ENCODE measurements at regions not wholly inside any gene's neighbourhood (a gene's known extent, or its start where the extent isn't known, plus 50 kb on each side); places are given as distances from the start of the nearest gene placed in this dataset.

DNA sequence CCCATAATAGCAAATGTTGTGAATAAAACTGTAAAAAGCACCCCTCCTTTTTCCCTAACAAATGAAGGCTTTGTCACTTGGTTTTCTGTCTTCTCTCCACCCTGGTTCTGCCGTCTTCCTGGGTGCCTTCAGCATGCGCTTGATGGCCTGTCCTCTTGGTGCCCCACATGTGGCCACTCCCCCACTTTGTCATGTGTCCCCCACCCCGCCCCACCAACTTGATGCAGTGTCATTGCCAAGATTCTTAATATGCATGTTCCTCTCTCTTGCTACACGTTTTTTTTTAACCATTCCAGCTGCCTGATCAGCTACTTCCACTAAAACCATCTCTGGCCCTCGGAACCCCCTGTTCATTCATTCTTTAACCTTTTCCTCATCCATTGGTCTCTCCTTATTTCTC, 340.3 kb downstream of the QKI start:
- Mint-ChIP-seq H3K4me3 (ENCODE audit: unreplicated experiment) (no peak overlapping the region), H3K27me3 (ENCODE audit: low read depth) (no peaks in the 10 kb centered on the region), H3K9me3 (ENCODE audit: low read depth) (no peaks in the 10 kb centered on the region), H3K27ac (ENCODE audit: unreplicated experiment) (no peak overlapping the region), H3K4me1 (ENCODE audit: low read depth) (peaks cover 7% of the 10 kb centered on the region), H3K36me3 (ENCODE audit: low read depth) (peaks cover 4% of the 10 kb centered on the region)
- TF ChIP-seq, protein P1, sequence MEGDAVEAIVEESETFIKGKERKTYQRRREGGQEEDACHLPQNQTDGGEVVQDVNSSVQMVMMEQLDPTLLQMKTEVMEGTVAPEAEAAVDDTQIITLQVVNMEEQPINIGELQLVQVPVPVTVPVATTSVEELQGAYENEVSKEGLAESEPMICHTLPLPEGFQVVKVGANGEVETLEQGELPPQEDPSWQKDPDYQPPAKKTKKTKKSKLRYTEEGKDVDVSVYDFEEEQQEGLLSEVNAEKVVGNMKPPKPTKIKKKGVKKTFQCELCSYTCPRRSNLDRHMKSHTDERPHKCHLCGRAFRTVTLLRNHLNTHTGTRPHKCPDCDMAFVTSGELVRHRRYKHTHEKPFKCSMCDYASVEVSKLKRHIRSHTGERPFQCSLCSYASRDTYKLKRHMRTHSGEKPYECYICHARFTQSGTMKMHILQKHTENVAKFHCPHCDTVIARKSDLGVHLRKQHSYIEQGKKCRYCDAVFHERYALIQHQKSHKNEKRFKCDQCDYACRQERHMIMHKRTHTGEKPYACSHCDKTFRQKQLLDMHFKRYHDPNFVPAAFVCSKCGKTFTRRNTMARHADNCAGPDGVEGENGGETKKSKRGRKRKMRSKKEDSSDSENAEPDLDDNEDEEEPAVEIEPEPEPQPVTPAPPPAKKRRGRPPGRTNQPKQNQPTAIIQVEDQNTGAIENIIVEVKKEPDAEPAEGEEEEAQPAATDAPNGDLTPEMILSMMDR (IDR thresholded peaks at IDR 0.05): no peak
- DNase-seq (ENCODE audit: low spot score): no peak

DNA sequence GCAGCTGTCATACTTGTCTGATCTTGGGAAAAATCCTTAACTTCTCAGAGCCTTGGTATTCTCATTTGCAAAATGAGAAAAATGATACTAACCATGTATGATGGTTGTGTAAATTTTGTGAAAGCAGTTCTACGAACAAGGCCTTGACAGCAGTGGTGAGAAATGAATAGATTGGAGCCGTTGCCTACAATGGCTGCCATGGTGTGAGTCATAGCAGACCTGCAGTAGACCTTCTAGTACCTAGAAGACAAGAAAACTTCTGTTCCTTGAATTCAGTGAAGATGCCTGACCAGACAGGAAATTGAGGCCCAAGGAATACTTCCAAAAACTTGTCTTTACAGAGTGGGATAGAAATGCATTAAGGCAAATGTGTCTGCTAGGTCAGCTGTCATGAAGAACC, 338.9 kb downstream of the QKI start:
- no peaks in the 10 kb centered on the region for H3K27me3 Mint-ChIP-seq (ENCODE audit: low read depth)
- TF ChIP-seq, protein P1 (IDR thresholded peaks at IDR 0.05): no peak
- H3K36me3 Mint-ChIP-seq (ENCODE audit: low read depth): peaks cover 4% of the 10 kb centered on the region
- no peak for DNase-seq (ENCODE audit: low spot score)
- H3K27ac Mint-ChIP-seq (ENCODE audit: unreplicated experiment): no peak overlapping the region
- H3K9me3 Mint-ChIP-seq (ENCODE audit: low read depth): no peaks in the 10 kb centered on the region
- peaks cover 7% of the 10 kb centered on the region for H3K4me1 Mint-ChIP-seq (ENCODE audit: low read depth)
- no peak overlapping the region for H3K4me3 Mint-ChIP-seq (ENCODE audit: unreplicated experiment)

- H3K36me3 Mint-ChIP-seq (ENCODE audit: low read depth): peaks cover 4% of the 10 kb centered on the region
- H3K4me1 Mint-ChIP-seq (ENCODE audit: low read depth): peaks cover 7% of the 10 kb centered on the region
- H3K27ac Mint-ChIP-seq (ENCODE audit: unreplicated experiment): no peak overlapping the region
- no peaks in the 10 kb centered on the region for H3K27me3 Mint-ChIP-seq (ENCODE audit: low read depth)
- no peak for DNase-seq (ENCODE audit: low spot score)
- no peaks in the 10 kb centered on the region for H3K9me3 Mint-ChIP-seq (ENCODE audit: low read depth)
- H3K4me3 Mint-ChIP-seq (ENCODE audit: unreplicated experiment): no peak overlapping the region
- TF ChIP-seq, protein P1 (IDR thresholded peaks at IDR 0.05): no peak
These were observed 337.9 kb downstream of the QKI start for GRCh38 chr6:163752446-163752845.

GRCh38 chr6:163751032-163751525, 336.6 kb downstream of the QKI start:
- Mint-ChIP-seq H3K27ac (ENCODE audit: unreplicated experiment) (no peak overlapping the region), H3K9me3 (ENCODE audit: low read depth) (no peaks in the 10 kb centered on the region), H3K4me1 (ENCODE audit: low read depth) (peaks cover 13% of the 10 kb centered on the region), H3K27me3 (ENCODE audit: low read depth) (no peaks in the 10 kb centered on the region), H3K4me3 (ENCODE audit: unreplicated experiment) (no peak overlapping the region), H3K36me3 (ENCODE audit: low read depth) (peaks cover 4% of the 10 kb centered on the region)
- TF ChIP-seq, protein P1 (IDR thresholded peaks at IDR 0.05): no peak
- no peak for DNase-seq (ENCODE audit: low spot score)

DNA sequence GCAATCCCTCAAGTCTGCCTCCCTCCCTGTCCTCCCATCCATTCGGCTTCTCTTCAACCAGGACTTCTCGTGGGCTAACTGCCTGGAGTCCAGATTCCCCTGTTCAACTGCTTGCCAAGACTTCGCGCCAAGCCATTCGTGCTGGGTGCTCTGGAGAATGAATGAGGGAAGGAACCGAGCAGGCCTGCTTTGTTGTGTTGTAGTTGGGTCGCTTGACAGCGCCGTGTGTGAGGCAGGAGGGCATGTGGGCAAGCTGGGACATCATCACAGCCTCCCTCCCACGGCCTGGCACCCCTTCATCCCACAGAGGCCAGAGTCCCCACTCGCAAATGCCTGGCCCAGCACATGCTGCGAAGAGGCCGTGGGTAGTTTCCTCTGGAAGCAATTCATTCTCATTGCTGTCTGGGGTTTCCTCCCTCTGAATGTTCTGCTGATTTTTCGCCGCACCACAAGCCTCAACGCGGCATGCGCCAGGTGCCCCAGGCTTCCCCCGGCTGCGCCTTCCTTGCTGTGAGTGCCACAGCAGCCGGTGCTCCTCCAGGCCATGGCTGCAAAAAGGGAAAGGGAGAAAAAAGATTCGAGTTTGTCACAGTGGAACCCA, 336.0 kb downstream of the QKI start:
- H3K27me3 Mint-ChIP-seq (ENCODE audit: low read depth): no peaks in the 10 kb centered on the region
- TF ChIP-seq, protein P1 (IDR thresholded peaks at IDR 0.05): no peak
- peaks cover 4% of the 10 kb centered on the region for H3K36me3 Mint-ChIP-seq (ENCODE audit: low read depth)
- H3K9me3 Mint-ChIP-seq (ENCODE audit: low read depth): no peaks in the 10 kb centered on the region
- no peak overlapping the region for H3K27ac Mint-ChIP-seq (ENCODE audit: unreplicated experiment)
- peak; percentile 72 for DNase-seq (ENCODE audit: low spot score)
- no peak overlapping the region for H3K4me3 Mint-ChIP-seq (ENCODE audit: unreplicated experiment)
- H3K4me1 Mint-ChIP-seq (ENCODE audit: low read depth): peaks cover 14% of the 10 kb centered on the region
